Right kidney (tissue), 1 donor: ENCODE measurements at regions not wholly inside any gene's neighbourhood (a gene's known extent, or its start where the extent isn't known, plus 50 kb on each side); places are given as distances from the start of the nearest gene placed in this dataset.

ENCODE experiments used
- DNase-seq: peaks from one replicate; pipeline ENCODE4 v3.0.0-alpha.2; 2016

DNA sequence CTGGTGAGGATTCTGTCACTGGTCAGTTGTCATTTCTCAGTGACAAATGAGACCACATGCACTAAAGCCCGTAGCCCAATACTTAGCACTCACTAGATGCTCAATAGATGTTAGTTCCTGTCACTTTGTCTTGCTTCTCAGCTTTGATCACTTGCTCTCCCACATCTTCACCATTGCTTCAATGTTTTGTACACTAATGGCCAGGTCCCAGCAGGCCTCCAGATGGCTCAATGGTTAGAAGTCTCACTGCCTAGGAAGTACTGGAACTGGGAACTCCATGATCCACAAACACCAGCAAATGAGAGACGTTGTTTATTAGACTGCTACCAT is 502.8 kb upstream of the JARID2 start:
- DNase-seq = no peak

DNA sequence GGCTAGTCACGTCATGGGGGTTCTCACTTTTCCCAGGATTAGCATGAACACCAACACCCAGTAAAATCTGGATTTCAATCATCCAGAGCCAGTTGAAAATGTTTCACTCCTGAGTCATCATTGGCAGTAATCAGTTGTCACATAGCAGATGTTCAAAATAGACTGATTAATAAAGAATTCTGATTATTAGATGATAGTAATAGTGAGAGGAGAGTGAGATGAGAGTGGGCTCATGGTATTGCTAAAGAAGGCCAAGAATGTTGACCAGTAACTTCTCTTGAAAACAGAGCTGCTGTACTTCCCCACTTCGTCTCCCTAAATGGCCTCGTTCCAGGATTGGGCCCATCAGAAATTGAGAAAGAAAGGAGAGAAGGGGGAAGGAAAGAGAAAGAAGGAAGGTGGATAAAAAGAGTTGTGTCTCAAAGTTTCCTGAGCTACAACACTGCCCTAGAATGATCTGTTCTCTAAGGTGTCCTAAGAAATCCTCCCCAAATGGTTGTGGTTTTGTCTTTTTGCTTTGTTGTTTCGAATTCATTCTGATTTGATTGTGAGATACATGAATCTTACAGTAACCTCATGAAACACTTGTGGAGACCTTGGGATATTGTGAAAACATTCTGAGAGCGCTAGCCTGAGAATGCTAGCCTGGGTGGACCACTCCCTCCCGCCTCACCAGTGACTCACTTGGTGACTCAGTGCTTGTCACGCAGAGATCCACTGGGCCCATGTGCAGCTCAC is 502.2 kb upstream of the JARID2 start:
- DNase-seq = no peak

GRCh38 chr6:14744212-14744556 is 501.7 kb upstream of the JARID2 start:
- no peak for DNase-seq

GRCh38 chr6:14746139-14746837 is 499.6 kb upstream of the JARID2 start:
- DNase-seq = no peak

DNA sequence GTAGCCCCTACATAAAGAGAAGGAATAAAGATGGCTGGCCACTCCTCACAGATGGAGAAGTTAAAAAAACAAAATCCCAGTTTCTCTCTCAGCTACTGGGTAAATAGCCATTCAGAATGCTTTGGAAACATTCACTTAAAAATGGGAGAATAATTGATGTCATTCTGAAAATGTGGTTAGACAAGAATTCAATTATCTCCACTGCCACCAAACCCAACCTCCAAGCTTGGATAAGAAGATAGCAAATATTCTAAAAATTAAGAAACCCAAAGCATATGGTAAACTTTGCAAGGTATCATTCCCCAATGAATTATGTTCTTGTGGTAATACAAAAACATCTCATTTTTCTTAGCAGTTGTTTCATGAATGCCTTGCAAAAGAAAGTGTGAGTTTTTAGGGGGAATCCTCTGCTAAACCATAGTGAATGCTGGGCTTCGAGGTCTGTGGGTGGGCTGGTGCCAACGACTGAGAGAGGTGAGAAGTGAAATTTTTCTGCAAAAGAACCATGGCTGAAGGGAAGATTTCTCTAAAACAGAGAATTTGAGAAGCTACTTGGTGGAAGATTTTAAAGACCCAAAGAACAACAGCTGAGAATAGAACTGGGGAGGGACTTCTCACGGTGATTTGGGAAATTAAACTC is 497.9 kb upstream of the JARID2 start:
- DNase-seq = no peak

DNA sequence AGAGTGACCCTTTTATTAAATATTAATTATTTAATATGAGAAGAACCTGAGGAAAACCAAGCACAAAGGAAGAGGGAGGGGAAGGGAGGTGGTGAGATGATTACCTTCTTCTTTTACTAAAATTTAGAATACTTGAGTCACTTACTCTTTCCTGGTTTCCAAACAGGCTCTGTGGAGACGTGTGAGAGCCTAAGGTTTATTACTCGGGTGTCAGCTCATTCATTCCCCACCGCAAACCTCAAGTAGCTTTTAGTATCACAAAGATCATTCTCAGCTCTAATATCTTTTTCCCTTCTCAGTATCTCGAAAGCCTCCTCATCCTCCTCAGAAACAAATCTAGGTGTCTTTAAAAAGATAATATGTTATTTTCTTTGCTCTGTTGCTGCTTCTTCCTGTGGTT is 497.2 kb upstream of the JARID2 start:
- DNase-seq = no peak

- DNase-seq = no peak
Observed at GRCh38 chr6:14750059-14750661, 495.7 kb upstream of the JARID2 start.

DNA sequence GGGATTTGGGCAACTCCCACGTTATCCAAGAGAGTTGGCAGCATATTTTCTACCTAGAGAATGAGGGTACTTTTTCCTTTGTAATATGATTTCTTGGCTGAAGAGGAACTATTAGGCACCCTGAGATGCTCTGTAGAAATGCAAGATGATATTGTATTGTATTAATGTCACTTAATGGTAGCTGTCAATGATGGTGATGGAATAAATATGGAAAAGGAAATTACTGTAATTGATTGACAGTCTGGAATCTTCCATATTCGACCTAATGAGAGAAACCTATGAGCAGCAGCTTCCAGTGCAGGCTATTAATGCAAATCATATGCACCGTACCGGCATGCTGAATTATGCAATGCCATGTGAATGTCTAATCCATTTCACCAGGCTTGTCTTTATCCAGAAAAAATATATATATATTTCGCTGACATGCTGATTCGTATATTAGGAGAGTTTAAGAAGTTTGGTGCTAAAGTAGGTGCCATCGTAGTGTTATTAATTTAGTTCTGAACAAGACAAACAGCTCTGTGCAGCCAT is 494.2 kb upstream of the JARID2 start:
- DNase-seq = no peak

GRCh38 chr6:14754751-14755513 is 490.9 kb upstream of the JARID2 start:
- no peak for DNase-seq

GRCh38 chr6:14756340-14756739 is 489.5 kb upstream of the JARID2 start:
- no peak for DNase-seq

GRCh38 chr6:14757014-14757413 is 488.9 kb upstream of the JARID2 start:
- no peak for DNase-seq

- DNase-seq = no peak
Observed at GRCh38 chr6:14757418-14757817, 488.5 kb upstream of the JARID2 start.

GRCh38 chr6:14758421-14759081 is 487.3 kb upstream of the JARID2 start:
- DNase-seq = no peak

GRCh38 chr6:14759976-14760672 is 485.7 kb upstream of the JARID2 start:
- DNase-seq = no peak

DNA sequence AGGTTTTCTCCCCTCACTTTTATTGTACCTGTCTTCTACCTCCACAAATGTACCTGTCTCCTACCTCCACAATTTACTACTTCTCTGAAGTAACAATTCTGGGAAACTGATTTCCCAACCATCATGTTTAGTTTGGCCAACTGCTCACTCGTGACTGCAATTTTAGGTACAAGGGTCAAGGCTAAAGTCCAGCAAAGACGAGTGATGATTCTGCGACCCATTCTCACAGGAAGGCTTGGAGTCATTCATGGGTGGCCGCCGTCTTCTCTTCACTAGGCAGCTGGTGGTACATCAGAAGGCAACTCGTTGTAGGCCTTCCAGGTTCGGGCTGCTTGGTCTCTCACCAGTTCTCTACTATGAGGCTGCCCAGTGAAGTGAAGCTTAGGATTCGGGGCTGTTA is 483.8 kb upstream of the JARID2 start:
- no peak for DNase-seq

DNA sequence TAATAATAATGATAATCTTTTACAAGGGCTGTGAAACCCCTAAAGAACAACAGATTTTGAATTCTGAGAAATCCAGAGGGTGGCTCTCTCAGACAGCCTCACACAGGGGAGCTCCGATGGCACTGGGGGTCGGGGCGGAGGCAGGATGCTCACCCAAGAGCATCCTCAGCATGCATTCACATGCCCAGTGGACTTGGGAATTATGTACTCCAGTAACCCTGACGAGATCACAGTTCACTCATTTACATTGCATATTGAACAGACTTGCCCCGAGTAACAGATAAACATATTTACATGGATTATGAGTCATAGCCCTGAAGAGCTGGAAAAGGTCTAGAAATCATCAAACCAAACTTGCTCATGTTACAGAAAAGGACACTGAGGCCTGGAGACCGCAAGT is 482.7 kb upstream of the JARID2 start:
- no peak for DNase-seq

DNA sequence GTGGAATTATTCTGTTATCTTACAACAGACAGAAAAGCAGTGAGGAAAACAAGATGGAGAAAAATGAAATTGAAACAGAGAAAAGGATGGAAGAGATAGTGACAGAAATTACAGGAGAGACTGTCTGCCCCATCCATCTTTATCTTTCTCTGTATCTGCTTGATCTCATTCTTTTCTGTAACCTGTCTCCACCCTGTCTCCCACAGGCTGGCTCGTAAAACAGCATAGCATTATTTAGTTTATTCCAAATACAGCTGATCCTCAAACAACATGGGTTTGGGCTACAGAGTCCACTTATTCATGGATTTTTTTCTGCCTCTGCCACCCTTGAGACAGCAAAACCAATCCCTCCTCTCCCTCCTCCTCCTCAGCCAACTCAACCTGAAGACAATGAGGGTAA is 482.3 kb upstream of the JARID2 start:
- DNase-seq = no peak

- DNase-seq = no peak
Observed at GRCh38 chr6:14765106-14765505, 480.8 kb upstream of the JARID2 start.

- no peak for DNase-seq
Observed at GRCh38 chr6:14765721-14766390, 480.0 kb upstream of the JARID2 start.

DNA sequence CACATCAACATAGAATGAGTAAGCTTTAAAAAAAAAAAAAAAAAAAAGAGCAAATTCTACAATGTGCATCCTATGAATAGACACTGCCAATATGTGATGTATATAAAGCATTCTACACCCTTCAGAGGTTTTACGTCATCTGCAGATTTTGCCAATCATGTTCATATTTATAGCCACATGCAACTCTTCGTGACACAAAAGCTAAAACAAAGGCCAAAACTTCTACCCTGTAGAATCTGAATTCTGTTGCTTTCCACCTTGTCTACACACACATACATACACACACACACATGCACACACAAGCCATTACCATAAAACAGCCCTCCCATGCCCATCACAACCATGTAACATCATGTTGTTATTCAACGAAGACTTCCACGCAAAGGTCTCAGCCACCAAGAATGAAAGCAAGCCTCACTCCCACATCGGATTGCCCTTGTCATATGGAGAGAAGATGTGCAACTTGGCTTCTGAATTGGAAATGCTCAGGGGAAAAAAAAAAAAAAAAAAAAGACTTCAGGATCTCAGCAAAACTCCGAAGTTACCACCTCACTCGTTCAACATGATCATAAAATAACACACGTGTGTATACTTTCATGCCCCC is 479.4 kb upstream of the JARID2 start:
- no peak for DNase-seq
